ENCODE measurements at regions not wholly inside any gene's neighbourhood (a gene's known extent, or its start where the extent isn't known, plus 50 kb on each side); places are given as distances from the start of the nearest gene placed in this dataset.

DNA sequence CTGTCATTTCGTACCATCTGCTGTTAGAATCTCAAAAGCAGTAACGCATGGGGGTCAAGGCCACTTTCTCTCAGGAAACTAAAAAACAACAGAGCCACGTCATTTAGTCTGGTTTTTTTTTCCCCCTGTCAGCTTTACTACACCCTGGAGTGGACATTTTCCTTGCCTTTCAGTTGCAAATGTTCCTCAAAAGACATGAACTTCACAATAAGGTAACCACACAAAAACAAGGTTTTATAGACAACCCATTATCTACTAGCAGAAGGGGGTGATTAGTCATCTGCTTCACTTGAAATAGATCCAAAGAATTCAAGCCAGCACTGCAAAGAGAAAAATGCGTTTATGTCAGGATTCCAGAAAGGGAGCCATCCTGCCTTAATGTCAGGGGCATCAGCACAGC lies 171.8 kb upstream of the CDIN1 start:
- TF ChIP-seq, protein P1, sequence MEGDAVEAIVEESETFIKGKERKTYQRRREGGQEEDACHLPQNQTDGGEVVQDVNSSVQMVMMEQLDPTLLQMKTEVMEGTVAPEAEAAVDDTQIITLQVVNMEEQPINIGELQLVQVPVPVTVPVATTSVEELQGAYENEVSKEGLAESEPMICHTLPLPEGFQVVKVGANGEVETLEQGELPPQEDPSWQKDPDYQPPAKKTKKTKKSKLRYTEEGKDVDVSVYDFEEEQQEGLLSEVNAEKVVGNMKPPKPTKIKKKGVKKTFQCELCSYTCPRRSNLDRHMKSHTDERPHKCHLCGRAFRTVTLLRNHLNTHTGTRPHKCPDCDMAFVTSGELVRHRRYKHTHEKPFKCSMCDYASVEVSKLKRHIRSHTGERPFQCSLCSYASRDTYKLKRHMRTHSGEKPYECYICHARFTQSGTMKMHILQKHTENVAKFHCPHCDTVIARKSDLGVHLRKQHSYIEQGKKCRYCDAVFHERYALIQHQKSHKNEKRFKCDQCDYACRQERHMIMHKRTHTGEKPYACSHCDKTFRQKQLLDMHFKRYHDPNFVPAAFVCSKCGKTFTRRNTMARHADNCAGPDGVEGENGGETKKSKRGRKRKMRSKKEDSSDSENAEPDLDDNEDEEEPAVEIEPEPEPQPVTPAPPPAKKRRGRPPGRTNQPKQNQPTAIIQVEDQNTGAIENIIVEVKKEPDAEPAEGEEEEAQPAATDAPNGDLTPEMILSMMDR (IDR thresholded peaks at IDR 0.05) = no peak
- TF ChIP-seq POLR2A (IDR thresholded peaks at IDR 0.05) (no peak), POLR2AphosphoS5 (IDR thresholded peaks at IDR 0.05) (no peak)
